ENCODE measurements at regions not wholly inside any gene's neighbourhood (a gene's known extent, or its start where the extent isn't known, plus 50 kb on each side); places are given as distances from the start of the nearest gene placed in this dataset.

DNA sequence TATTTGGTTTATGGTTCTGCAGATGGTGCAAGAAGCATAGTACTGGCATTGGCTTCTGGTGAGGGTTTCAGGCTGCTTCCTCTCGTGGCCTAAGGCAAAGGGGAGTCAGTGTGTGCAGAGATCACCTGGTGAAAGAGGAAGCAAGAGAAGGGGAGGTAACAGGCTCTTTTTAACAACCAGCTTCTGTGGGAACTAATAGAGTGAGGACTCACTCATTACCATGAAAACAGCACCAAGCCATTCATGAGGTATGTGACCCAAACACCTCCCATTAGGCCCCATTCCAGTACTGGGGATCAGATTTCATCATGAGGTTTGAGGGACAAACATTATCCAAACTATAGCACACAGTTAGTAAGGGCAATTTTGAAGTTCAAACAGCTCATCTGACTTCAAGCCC is 263.5 kb downstream of the TMEM38B start:
- Mint-ChIP-seq H3K4me3 (no peak overlapping the region), H3K36me3 (no peaks in the 10 kb centered on the region), H3K27me3 (ENCODE audit: low read depth) (no peaks in the 10 kb centered on the region), H3K4me1 (peaks cover 19% of the 10 kb centered on the region), H3K9me3 (peaks cover 13% of the 10 kb centered on the region), H3K27ac (no peak overlapping the region)
- DNase-seq (ENCODE audit: low spot score in 2 of 2, unreplicated experiment in 2 of 2): no peak
- TF ChIP-seq, protein P1, sequence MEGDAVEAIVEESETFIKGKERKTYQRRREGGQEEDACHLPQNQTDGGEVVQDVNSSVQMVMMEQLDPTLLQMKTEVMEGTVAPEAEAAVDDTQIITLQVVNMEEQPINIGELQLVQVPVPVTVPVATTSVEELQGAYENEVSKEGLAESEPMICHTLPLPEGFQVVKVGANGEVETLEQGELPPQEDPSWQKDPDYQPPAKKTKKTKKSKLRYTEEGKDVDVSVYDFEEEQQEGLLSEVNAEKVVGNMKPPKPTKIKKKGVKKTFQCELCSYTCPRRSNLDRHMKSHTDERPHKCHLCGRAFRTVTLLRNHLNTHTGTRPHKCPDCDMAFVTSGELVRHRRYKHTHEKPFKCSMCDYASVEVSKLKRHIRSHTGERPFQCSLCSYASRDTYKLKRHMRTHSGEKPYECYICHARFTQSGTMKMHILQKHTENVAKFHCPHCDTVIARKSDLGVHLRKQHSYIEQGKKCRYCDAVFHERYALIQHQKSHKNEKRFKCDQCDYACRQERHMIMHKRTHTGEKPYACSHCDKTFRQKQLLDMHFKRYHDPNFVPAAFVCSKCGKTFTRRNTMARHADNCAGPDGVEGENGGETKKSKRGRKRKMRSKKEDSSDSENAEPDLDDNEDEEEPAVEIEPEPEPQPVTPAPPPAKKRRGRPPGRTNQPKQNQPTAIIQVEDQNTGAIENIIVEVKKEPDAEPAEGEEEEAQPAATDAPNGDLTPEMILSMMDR (IDR thresholded peaks at IDR 0.05; ENCODE audit: unreplicated experiment): no peak

DNA sequence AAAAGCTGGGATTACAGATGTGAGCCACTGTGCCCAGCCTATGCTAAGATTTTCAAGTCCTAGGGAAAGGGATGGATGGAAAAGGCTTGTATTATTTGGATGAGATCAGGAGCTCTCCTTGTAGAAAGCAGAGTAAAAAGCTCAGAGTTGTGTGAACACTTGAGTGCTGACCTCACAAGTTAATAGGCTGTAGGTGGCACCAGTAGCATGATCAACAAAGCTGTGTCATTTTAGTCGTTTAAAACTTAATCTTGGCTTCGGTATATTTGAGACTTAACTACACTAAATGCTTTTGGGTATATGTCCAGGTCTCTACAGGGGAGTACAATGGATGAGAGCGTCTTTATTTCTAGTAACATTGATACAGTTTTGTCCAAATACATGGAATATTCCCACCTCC is 264.2 kb downstream of the TMEM38B start:
- TF ChIP-seq, protein P1 (IDR thresholded peaks at IDR 0.05; ENCODE audit: unreplicated experiment): no peak

DNA sequence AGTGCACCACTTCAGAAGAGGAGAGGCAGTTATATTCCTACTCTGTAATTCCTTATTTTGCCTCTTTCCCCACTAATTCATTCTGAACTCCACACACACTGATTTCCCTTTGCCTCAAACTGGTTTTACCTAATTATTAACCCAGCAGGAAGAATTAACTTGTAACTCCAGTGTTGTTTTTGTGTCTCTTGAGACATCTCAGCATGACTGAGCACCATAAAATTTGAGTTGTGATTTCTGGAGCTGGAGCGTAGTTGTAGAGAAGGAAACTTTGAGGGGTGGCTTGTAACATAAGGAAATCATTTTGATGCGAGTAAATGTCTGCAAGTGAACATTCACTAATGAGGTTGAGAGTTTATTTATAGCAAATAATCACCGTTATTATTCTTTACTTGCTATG is 265.2 kb downstream of the TMEM38B start:
- DNase-seq (ENCODE audit: low spot score in 2 of 2, unreplicated experiment in 2 of 2): no peak
- H3K9me3 Mint-ChIP-seq: no peaks in the 10 kb centered on the region
- H3K36me3 Mint-ChIP-seq: no peaks in the 10 kb centered on the region
- H3K4me1 Mint-ChIP-seq: peaks cover 25% of the 10 kb centered on the region
- no peak overlapping the region for H3K27ac Mint-ChIP-seq
- TF ChIP-seq, protein P1 (IDR thresholded peaks at IDR 0.05; ENCODE audit: unreplicated experiment): no peak
- no peaks in the 10 kb centered on the region for H3K27me3 Mint-ChIP-seq (ENCODE audit: low read depth)
- no peak overlapping the region for H3K4me3 Mint-ChIP-seq

More for the DNA sequence above, 264.2 kb downstream of the TMEM38B start:
- Mint-ChIP-seq H3K4me3 (no peak overlapping the region), H3K27ac (no peak overlapping the region), H3K36me3 (no peaks in the 10 kb centered on the region), H3K27me3 (ENCODE audit: low read depth) (no peaks in the 10 kb centered on the region), H3K4me1 (peaks cover 24% of the 10 kb centered on the region), H3K9me3 (peaks cover 9% of the 10 kb centered on the region)
- no peak for DNase-seq (ENCODE audit: low spot score in 2 of 2, unreplicated experiment in 2 of 2)

DNA sequence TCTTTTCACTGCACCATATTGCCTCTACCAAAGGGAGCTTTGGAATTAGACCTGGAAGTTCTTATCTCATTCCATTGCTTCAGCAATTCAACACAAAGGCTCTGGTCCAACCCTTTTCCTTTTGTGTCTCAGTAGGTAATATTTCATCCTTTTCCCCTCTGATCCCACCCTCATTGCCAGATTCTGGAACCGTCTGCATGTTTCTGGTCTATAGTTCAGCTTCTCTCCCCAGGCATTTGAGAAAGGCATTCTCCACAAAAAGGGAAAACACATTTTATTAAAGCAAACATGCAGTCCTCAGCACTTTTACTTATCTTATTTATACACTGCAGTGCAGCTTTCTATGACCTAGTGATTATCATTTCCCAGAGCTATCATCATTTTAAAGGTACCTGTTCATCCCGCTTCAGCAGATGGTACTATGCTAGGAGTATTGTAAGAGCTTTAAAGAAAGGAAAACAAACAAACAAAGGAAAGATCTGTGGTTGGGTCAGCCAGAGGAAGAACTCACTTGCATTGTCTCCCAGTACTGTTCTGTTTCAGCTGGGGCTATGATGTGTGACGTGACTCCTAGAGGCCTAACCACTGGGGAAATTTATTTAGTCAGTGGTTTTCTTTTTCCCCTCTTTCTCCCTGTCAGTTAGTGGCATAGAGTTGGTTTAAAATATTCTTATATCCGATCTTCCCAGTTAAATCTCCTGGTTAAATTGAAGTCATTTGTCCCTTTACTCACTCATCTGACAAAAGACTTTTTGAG is 269.2 kb downstream of the TMEM38B start:
- TF ChIP-seq, protein P1 (IDR thresholded peaks at IDR 0.05; ENCODE audit: unreplicated experiment): no peak
- no peaks in the 10 kb centered on the region for H3K9me3 Mint-ChIP-seq
- no peak overlapping the region for H3K4me3 Mint-ChIP-seq
- no peaks in the 10 kb centered on the region for H3K27me3 Mint-ChIP-seq (ENCODE audit: low read depth)
- DNase-seq (ENCODE audit: low spot score in 2 of 2, unreplicated experiment in 2 of 2): no peak
- no peaks in the 10 kb centered on the region for H3K36me3 Mint-ChIP-seq
- H3K27ac Mint-ChIP-seq: no peak overlapping the region
- peaks cover 27% of the 10 kb centered on the region for H3K4me1 Mint-ChIP-seq

DNA sequence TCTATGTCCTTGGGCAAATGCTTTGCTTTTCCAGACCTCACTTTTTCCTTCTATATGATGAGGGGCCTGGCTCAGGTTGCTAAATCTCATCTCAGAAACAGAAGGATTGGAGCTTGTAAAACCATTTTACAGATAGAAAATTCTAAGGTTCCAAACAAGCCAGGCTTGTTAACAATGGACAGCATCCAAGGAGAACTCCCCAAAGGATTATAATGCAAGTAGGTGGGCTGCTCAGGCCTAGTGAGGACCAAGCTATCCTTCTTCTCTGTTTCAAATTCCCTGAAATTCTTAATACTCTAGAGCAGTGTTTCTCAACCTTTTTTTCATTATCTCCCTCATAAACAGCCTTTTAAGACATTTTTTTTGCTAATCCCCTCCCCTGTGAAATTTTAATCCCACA is 269.8 kb downstream of the TMEM38B start:
- H3K36me3 Mint-ChIP-seq: no peaks in the 10 kb centered on the region
- H3K9me3 Mint-ChIP-seq: no peaks in the 10 kb centered on the region
- H3K4me1 Mint-ChIP-seq: peaks cover 32% of the 10 kb centered on the region
- no peaks in the 10 kb centered on the region for H3K27me3 Mint-ChIP-seq (ENCODE audit: low read depth)
- H3K4me3 Mint-ChIP-seq: no peak overlapping the region
- no peak overlapping the region for H3K27ac Mint-ChIP-seq
- TF ChIP-seq, protein P1 (IDR thresholded peaks at IDR 0.05; ENCODE audit: unreplicated experiment): no peak
- no peak for DNase-seq (ENCODE audit: low spot score in 2 of 2, unreplicated experiment in 2 of 2)

All from mesothelial cell of epicardium (in vitro differentiated cells).